Small intestine (tissue), 7 donors: ENCODE measurements at regions not wholly inside any gene's neighbourhood (a gene's known extent, or its start where the extent isn't known, plus 50 kb on each side); places are given as distances from the start of the nearest gene placed in this dataset.

Source experiments
- DNase-seq, 2 donors: peaks; one replicate each; pipeline versions ENCODE4 v3.0.0 to v3.0.0-alpha.2; 2013
- FAIRE-seq: peaks from 2 replicates; lab custom pipeline; 2012; peaks lifted over from hg19 to GRCh38; lab: Jason Lieb, UNC
- H3K27ac ChIP-seq, 3 donors: one replicate each; pipeline ENCODE4 v1.5.1; 2013; ENCODE audit warnings: low read length in 2 of 3, mild to moderate bottlenecking in 2 of 3, control low read depth in 1 of 3, inconsistent platforms in 1 of 3, low read depth in 1 of 3, moderate library complexity in 1 of 3
- H3K27me3 ChIP-seq, 3 donors: one replicate each; pipeline ENCODE4 v1.6.1; 2013; ENCODE audit warnings: low read length in 3 of 3, inconsistent platforms in 1 of 3; ENCODE audit not compliant: control insufficient read depth in 3 of 3, insufficient read depth in 3 of 3
- H3K36me3 ChIP-seq, 3 donors: one replicate each; pipeline ENCODE4 v1.6.1; 2013; ENCODE audit warnings: low read length in 3 of 3, inconsistent platforms in 1 of 3, low read depth in 1 of 3, mild to moderate bottlenecking in 1 of 3, moderate library complexity in 1 of 3; ENCODE audit not compliant: control insufficient read depth in 3 of 3, insufficient read depth in 2 of 3
- H3K4me1 ChIP-seq, 3 donors: one replicate each; pipeline ENCODE4 v1.6.1; 2013; ENCODE audit warnings: low read length in 2 of 3, inconsistent platforms in 1 of 3, low read depth in 1 of 3, mild to moderate bottlenecking in 1 of 3, moderate library complexity in 1 of 3; ENCODE audit not compliant: control insufficient read depth in 3 of 3, insufficient read depth in 2 of 3
- H3K4me3 ChIP-seq, 3 donors: one replicate each; pipeline ENCODE4 v1.5.1; 2013; ENCODE audit warnings: low read length in 3 of 3, control low read depth in 1 of 3, inconsistent platforms in 1 of 3, low read depth in 1 of 3, mild to moderate bottlenecking in 1 of 3, moderate library complexity in 1 of 3
- H3K9me3 ChIP-seq, 2 donors: one replicate each; pipeline ENCODE4 v1.6.1; 2013; ENCODE audit warnings: low read depth in 1 of 2, low read length in 1 of 2; ENCODE audit not compliant: control insufficient read depth in 2 of 2, insufficient read depth in 1 of 2
- WGBS, 3 donors: extraction: QIAGEN DNeasy Blood & Tissue Kit; methylation state at CpG; one replicate each; pipeline ENCODE4 v1.1.7; 2013; 5-methylcytosine and 5-hydroxymethylcytosine counted together
- donor health status: healthy with polysubstance abuse.
- donor health status: control.
- donor health status: control.
- donor health status: Bipolar disorder and iron deficiency.
- donor health status: healthy.

DNA sequence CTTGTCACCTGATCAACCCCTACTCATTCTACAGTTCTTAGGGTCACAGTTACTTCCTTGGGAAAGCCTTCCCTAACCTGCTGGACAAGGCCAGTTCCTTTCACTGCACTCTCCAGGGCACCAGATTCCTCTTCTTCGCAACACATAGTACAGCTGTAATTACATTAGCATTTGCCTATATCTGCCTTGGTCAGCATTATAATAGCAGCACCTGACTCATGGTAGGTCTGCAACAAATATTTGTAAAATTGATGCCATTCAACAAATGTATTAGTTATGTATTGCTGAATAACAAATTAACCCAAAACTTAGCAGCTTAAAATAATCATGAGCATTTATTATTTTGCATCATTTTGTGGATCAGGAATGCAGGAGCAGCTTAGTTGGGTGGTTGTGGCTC is 193.0 kb downstream of the IRX5 start:
- H3K27ac ChIP-seq: no peak overlapping the region
- H3K27me3 ChIP-seq: peaks cover 0 to 2% (median 0%) of the 10 kb centered on the region in 3 donors
- WGBS, 3 donors: 85 to 94% (median 90%) methylated on average over 1 of the region's 1 CpG
- H3K36me3 ChIP-seq: no peaks in the 10 kb centered on the region
- DNase-seq (no peak), FAIRE-seq (no peak)
- no peaks in the 10 kb centered on the region for H3K4me1 ChIP-seq
- H3K9me3 ChIP-seq: peaks cover 0 to 5% of the 10 kb centered on the region in 2 donors
- H3K4me3 ChIP-seq: no peak overlapping the region

DNA sequence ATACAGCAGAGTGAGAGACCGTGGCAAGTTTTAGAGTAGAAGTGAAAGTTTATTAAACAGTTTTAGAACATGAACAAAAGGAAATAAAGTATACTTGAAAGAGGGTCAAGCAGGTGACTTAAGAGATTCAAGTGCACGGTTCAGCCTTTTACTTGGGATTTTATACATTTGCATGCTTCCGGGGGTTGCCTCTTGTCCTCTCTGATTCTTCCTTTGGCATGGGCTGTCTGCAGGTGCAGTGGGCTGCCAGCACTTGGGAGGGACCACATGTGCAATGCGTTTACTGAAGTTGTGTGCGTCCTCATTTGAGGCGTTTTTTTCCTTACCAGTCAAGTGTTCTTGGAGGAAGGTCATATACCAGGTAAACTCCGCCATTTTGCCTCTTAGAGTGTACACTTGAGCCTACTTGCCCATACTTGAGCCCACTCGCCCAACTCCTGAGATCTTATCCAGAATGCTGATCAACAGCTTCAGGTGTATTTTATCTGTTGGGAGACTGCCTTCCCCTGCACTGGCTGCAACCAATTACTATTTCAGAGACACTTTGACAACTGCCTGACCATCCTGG is 195.2 kb downstream of the IRX5 start:
- H3K4me1 ChIP-seq: no peaks in the 10 kb centered on the region
- H3K4me3 ChIP-seq: no peak overlapping the region
- DNase-seq (no peak), FAIRE-seq (no peak)
- WGBS, 3 donors: 82 to 88% (median 88%) methylated on average over 8 of the region's 8 CpGs
- no peak overlapping the region for H3K27ac ChIP-seq
- peaks cover 0 to 2% (median 0%) of the 10 kb centered on the region in 3 donors for H3K27me3 ChIP-seq
- H3K36me3 ChIP-seq: no peaks in the 10 kb centered on the region
- peaks cover 0 to 5% of the 10 kb centered on the region in 2 donors for H3K9me3 ChIP-seq

DNA sequence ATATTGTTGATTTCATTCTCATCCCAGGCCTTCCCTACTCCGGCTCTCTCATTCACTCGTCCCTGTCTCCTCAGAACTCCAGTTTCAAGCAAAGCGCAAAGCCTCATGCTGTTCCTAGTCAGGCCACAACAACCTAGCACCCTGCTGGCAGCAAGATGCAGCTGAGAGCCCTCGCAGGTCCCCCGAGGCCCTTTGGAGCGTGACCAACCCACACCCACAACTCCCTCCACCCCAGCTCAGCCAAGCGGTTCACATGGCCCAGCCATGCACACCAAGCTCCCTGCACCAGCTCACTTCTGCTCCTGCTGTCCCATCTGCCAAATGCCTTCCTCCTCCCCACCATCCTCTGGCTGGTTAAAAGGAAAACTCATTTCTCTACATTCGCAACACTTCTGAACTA is 195.8 kb downstream of the IRX5 start:
- H3K27me3 ChIP-seq: peaks cover 0 to 2% (median 0%) of the 10 kb centered on the region in 3 donors
- FAIRE-seq: no peak
- peaks cover 0 to 5% of the 10 kb centered on the region in 2 donors for H3K9me3 ChIP-seq
- WGBS, 3 donors: 75 to 92% (median 87%) methylated on average over 8 of the region's 8 CpGs
- no peaks in the 10 kb centered on the region for H3K4me1 ChIP-seq
- DNase-seq: no peak
- no peak overlapping the region for H3K4me3 ChIP-seq
- no peak overlapping the region for H3K27ac ChIP-seq
- H3K36me3 ChIP-seq: no peaks in the 10 kb centered on the region

DNA sequence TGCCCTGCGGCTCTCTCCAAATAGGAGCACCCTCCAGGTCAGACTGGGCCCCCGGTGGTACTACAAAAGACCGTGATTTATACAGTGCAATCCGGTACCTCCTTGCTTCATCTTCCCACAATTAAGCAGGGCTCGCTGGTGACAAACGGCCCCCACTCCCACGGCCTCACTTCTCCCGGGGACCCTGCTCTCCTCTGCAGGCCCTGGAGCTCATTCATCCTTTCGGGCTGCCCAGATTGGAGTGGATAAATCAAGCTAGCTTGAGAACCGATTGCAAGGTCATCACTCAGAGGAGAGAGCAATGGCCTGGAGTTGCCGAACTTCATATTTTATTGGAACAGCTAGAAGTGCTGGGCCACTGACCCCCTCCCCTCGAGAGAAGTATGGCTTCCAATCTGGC is 193.5 kb upstream of the IRX6 start:
- WGBS, 3 donors: 81 to 89% (median 84%) methylated on average over 12 of the region's 12 CpGs
- FAIRE-seq (no peak), DNase-seq (no peak)
- Histone ChIP-seq H3K27ac (no peak overlapping the region), H3K36me3 (no peaks in the 10 kb centered on the region), H3K4me3 (no peak overlapping the region), H3K27me3 (no peaks in the 10 kb centered on the region), H3K4me1 (no peaks in the 10 kb centered on the region), H3K9me3 (no peaks in the 10 kb centered on the region)

DNA sequence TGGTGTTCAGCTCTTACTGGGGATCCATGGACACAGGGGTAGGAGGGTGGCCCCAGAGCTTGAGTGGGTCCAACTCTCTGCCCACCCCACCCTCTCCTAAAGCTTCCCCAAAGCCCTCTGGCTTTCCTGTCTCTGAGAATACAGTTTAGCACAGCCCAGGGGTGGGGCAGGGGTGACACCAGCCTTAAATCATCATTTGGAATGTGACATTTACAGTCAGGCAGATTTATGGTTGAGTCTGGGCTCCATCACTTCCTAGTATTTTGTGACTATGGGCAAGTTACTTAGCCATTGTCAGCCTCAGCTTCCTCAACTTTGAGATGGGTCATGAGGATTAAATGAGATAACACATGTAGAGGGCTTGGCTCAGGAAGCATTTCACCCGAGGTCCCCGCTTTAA is 193.1 kb upstream of the IRX6 start:
- no peak overlapping the region for H3K4me3 ChIP-seq
- no peaks in the 10 kb centered on the region for H3K36me3 ChIP-seq
- no peaks in the 10 kb centered on the region for H3K4me1 ChIP-seq
- WGBS, 3 donors: 71 to 84% (median 76%) methylated on average over 2 of the region's 2 CpGs
- H3K27me3 ChIP-seq: peaks cover 0 to 2% (median 0%) of the 10 kb centered on the region in 3 donors
- no peak for FAIRE-seq
- no peak overlapping the region for H3K27ac ChIP-seq
- no peaks in the 10 kb centered on the region for H3K9me3 ChIP-seq
- no peak for DNase-seq

DNA sequence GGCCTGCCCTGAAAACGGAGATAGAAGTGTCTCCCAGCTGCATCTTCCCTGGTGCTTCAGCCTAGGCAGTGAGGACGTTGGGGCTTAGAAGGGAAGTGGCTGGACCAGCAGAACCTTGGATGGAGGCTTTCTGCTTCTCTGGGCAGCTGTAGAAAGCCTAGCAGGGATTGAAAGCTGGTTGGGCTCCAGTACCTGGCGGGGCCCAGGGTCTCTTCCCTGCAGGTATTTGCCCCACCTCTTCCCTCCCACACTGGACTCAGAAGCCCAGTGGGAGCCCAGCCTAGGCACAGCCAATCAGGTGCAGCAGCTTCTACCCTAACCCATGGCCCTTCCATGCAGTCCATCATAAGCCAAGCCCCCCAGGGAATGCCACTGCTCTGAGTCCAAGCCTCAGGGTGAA is 190.3 kb upstream of the IRX6 start:
- no peaks in the 10 kb centered on the region for H3K36me3 ChIP-seq
- H3K9me3 ChIP-seq: no peaks in the 10 kb centered on the region
- H3K27me3 ChIP-seq: peaks cover 0 to 2% (median 0%) of the 10 kb centered on the region in 3 donors
- DNase-seq (no peak), FAIRE-seq (no peak)
- H3K4me3 ChIP-seq: no peak overlapping the region
- 47 to 58% (median 52%) methylated on average over 3 of the region's 3 CpGs for WGBS, 3 donors
- H3K27ac ChIP-seq: no peak overlapping the region
- no peaks in the 10 kb centered on the region for H3K4me1 ChIP-seq

DNA sequence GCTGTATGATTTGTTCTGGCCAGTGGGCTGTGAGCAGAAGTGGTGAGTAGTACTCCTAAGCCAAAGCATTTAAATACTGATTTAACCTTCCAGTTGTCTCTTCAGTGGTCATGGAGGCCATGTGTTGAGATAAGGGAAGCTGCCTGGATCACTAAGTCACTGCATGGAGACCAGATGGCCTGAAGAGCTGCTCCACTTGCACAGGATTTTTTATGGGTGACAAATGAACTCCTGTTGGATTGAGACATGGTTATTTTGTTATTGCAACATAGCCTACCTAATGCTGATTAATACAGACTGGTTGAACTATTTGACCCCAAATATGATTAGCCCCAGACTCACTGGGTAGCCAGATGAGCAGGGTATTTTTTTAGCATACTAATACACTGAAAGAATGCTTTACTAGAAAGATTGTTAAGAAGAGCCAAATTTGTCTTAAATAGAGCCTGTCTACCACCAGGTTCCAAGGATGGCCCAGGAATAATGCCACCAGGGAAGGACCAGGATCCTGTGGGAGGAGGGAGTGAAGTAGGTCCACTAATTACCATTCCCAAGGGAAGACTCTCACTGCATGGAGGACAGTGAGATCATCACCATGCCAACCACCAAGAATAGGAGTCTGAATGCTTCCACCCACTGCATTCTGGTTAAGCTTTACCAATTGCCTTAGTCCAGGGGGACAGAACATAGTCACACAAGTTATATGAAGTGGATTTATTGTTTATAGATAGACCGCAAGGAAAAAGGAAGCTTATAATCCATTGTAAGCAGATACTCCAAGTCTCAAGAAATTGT is 187.4 kb upstream of the IRX6 start:
- no peaks in the 10 kb centered on the region for H3K36me3 ChIP-seq
- H3K4me1 ChIP-seq: no peaks in the 10 kb centered on the region
- no peak overlapping the region for H3K27ac ChIP-seq
- FAIRE-seq: no peak
- peaks cover 0 to 2% (median 0%) of the 10 kb centered on the region in 3 donors for H3K27me3 ChIP-seq
- no peak overlapping the region for H3K4me3 ChIP-seq
- 92 to 100% (median 98%) methylated on average over 1 of the region's 1 CpG for WGBS, 3 donors
- H3K9me3 ChIP-seq: no peaks in the 10 kb centered on the region
- no peak for DNase-seq

DNA sequence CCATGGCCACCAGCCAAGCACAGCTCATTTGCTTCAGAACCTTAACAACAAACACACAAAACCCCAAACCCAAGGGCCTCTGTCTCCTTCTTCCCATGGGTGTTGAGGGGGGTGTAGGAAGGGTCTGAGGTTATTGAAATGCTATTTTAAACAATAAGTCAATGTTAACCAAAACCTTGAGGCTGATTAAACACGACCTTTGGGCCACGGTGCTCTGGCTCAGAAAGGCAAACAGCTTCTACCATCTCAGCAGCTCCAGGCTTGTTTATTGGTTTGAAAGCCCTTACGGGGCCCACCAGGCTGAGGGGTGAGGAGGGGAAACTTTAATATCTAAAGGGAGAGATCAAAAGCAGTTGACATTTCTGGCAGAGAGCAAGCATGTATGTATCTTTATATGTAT is 185.7 kb upstream of the IRX6 start:
- no peaks in the 10 kb centered on the region for H3K36me3 ChIP-seq
- DNase-seq: no peak
- H3K27ac ChIP-seq: no peak overlapping the region
- 13 to 35% (median 22%) methylated on average over 3 of the region's 3 CpGs for WGBS, 3 donors
- no peak for FAIRE-seq
- no peak overlapping the region for H3K4me3 ChIP-seq
- H3K27me3 ChIP-seq: peaks cover 0 to 2% (median 0%) of the 10 kb centered on the region in 3 donors
- H3K4me1 ChIP-seq: no peaks in the 10 kb centered on the region
- no peaks in the 10 kb centered on the region for H3K9me3 ChIP-seq
